Adrenal gland (tissue), 9 donors: ENCODE measurements at regions not wholly inside any gene's neighbourhood (a gene's known extent, or its start where the extent isn't known, plus 50 kb on each side); places are given as distances from the start of the nearest gene placed in this dataset.

ENCODE experiments used
- DNase-seq, 7 donors: peaks; one replicate each; pipeline ENCODE4 v3.0.0-alpha.2; 2019 to 2020
- H3K27ac ChIP-seq, 5 donors: fragments of 200-600 bp; sonication (generic) in 4 of 5; 1 replicate in 3 of 5; 2 replicates in 2 of 5; pipeline versions ENCODE4 v1.5.1 to v1.8.0; 2016 to 2020; ENCODE audit warnings: mild to moderate bottlenecking in 1 of 5
- H3K27me3 ChIP-seq: fragments of 200-600 bp; 2 replicates; pipeline ENCODE4 v1.8.0; 2021
- H3K36me3 ChIP-seq, 2 donors: fragments of 200-600 bp; replicated peaks in 1 of 2; 1 replicate in 1 of 2; 2 replicates in 1 of 2; pipeline versions ENCODE4 v1.5.1 to v1.8.0; 2018 to 2022
- H3K4me1 ChIP-seq, 2 donors: fragments of 200-600 bp; replicated peaks in 1 of 2; 1 replicate in 1 of 2; 2 replicates in 1 of 2; pipeline versions ENCODE4 v1.5.1 to v1.8.0; 2018 to 2021
- H3K4me3 ChIP-seq, 4 donors: fragments of 200-600 bp; sonication (generic) in 3 of 4; one replicate each; pipeline ENCODE4 v1.5.1; 2016 to 2018
- H3K9me3 ChIP-seq, 3 donors: fragments of 200-600 bp; sonication (generic) in 1 of 3; replicated peaks in 1 of 3; 1 replicate in 2 of 3; 2 replicates in 1 of 3; pipeline versions ENCODE4 v1.5.1 to v1.8.0; 2016 to 2021
- CTCF ChIP-seq, 6 experiments: fragments of 450-650 bp in 4 of 6; fragments of 200-600 bp in 2 of 6; sonication (generic) in 1 of 6; IDR thresholded peaks; 1 replicate in 5 of 6; 2 replicates in 1 of 6; pipeline versions ENCODE4 v1.5.1 to v1.8.0; 2016 to 2021; ENCODE audit warnings: antibody characterized with exemption in 6 of 6, mild to moderate bottlenecking in 2 of 6, moderate library complexity in 1 of 6
- POLR2A ChIP-seq, 2 donors: fragments of 450-650 bp; IDR thresholded peaks; one replicate each; pipeline ENCODE4 v1.6.1; 2017; ENCODE audit warnings: antibody characterized with exemption in 2 of 2, mild to moderate bottlenecking in 2 of 2, moderate library complexity in 1 of 2
- WGBS, 4 donors: extraction: QIAGEN DNeasy Blood & Tissue Kit in 2 of 4; methylation state at CpG; one replicate each; pipeline versions ENCODE4 v1.1.5 to v1.1.7; 2013 to 2017; 5-methylcytosine and 5-hydroxymethylcytosine counted together
- intact Hi-C, 2 donors: fragments of 100-400 bp; cut with DNase I; formaldehyde crosslinking; loops; one replicate each; pipeline versions ENCODE4 v1.14.1 to v1.15.0; 2022 to 2023
- donor health status: healthy with polysubstance abuse.
- donor health status: Bipolar disorder and iron deficiency.
- donor health status: DM: yes; HTN: yes; CAD: no.
- donor health status: DM: no; HTN: no; CAD: no.
- donor health status: DM: no; HTN: no; CAD: no.

- DNase-seq, result no peak
- TF ChIP-seq POLR2A (IDR thresholded peaks at IDR 0.05) (no peak), CTCF (IDR thresholded peaks at IDR 0.05) (no peak)
- Histone ChIP-seq H3K4me3 (no peak overlapping the region), H3K27me3 (no peaks in the 10 kb centered on the region), H3K27ac (no peak overlapping the region), H3K9me3 (no peaks in the 10 kb centered on the region), H3K4me1 (no peaks in the 10 kb centered on the region), H3K36me3 (no peaks in the 10 kb centered on the region)
- 68 to 78% (median 74%) methylated on average over 2 of the region's 2 CpGs for WGBS, 4 donors
- intact Hi-C loops, result no loop called here
Measured at GRCh38 chr7:22027475-22027874, 81.8 kb upstream of the CDCA7L start.

- no peaks in the 10 kb centered on the region for H3K27me3 ChIP-seq
Measured at GRCh38 chr7:22025983-22026382, 80.3 kb upstream of the CDCA7L start.

GRCh38 chr7:22025075-22025474 is 79.4 kb upstream of the CDCA7L start:
- Histone ChIP-seq H3K27ac (no peak overlapping the region), H3K27me3 (no peaks in the 10 kb centered on the region), H3K36me3 (no peaks in the 10 kb centered on the region), H3K4me1 (no peaks in the 10 kb centered on the region), H3K9me3 (no peaks in the 10 kb centered on the region), H3K4me3 (no peak overlapping the region)
- intact Hi-C loops, result no loop called here
- no peak for DNase-seq
- TF ChIP-seq POLR2A (IDR thresholded peaks at IDR 0.05), result no peak
- TF ChIP-seq CTCF (IDR thresholded peaks at IDR 0.05), result no peak
- WGBS, 4 donors, result 90 to 97% (median 92%) methylated on average over 2 of the region's 2 CpGs

More at GRCh38 chr7:22025983-22026382, 80.3 kb upstream of the CDCA7L start:
- H3K27ac ChIP-seq, result no peak overlapping the region
- intact Hi-C loops, result no loop called here
- no peak for TF ChIP-seq POLR2A (IDR thresholded peaks at IDR 0.05)
- TF ChIP-seq CTCF (IDR thresholded peaks at IDR 0.05), result no peak
- H3K4me1 ChIP-seq, result no peaks in the 10 kb centered on the region
- H3K9me3 ChIP-seq, result no peaks in the 10 kb centered on the region
- DNase-seq, result no peak
- WGBS, 4 donors, result 75 to 92% (median 82%) methylated on average over 7 of the region's 7 CpGs
- no peaks in the 10 kb centered on the region for H3K36me3 ChIP-seq
- H3K4me3 ChIP-seq, result no peak overlapping the region

GRCh38 chr7:22019931-22020330 is 74.2 kb upstream of the CDCA7L start:
- intact Hi-C loops, result no loop called here
- no peaks in the 10 kb centered on the region for H3K36me3 ChIP-seq
- WGBS, 4 donors, result 76 to 86% (median 82%) methylated on average over 3 of the region's 3 CpGs
- no peak overlapping the region for H3K27ac ChIP-seq
- H3K9me3 ChIP-seq, result no peaks in the 10 kb centered on the region
- TF ChIP-seq POLR2A (IDR thresholded peaks at IDR 0.05) (no peak), CTCF (IDR thresholded peaks at IDR 0.05) (no peak)
- no peaks in the 10 kb centered on the region for H3K27me3 ChIP-seq
- no peak for DNase-seq
- no peak overlapping the region for H3K4me3 ChIP-seq
- H3K4me1 ChIP-seq, result no peaks in the 10 kb centered on the region
